Sigmoid colon (tissue), 4 donors: ENCODE measurements at regions not wholly inside any gene's neighbourhood (a gene's known extent, or its start where the extent isn't known, plus 50 kb on each side); places are given as distances from the start of the nearest gene placed in this dataset.

ENCODE experiments used
- EP300 ChIP-seq, 4 donors: sonication (generic); formaldehyde crosslinking; IDR thresholded peaks; one replicate each; pipeline ENCODE4 v1.6.1; 2017; ENCODE audit warnings: antibody characterized with exemption in 4 of 4
- POLR2A ChIP-seq, 2 donors: fragments of 450-650 bp; IDR thresholded peaks; one replicate each; pipeline ENCODE4 v1.6.1; 2016; ENCODE audit warnings: antibody characterized with exemption in 2 of 2, mild to moderate bottlenecking in 2 of 2, moderate library complexity in 2 of 2
- POLR2AphosphoS5 ChIP-seq, 4 donors: sonication (generic); formaldehyde crosslinking; IDR thresholded peaks; one replicate each; pipeline ENCODE4 v1.6.1; 2017; ENCODE audit warnings: antibody characterized with exemption in 4 of 4
- TF ChIP-seq, protein P1 (sequence below), 4 experiments: fragments of 450-650 bp in 3 of 4; fragments of 200-600 bp in 1 of 4; IDR thresholded peaks; one replicate each; pipeline ENCODE4 v1.5.1; 2016 to 2019; ENCODE audit warnings: antibody characterized with exemption in 4 of 4, mild to moderate bottlenecking in 3 of 4, moderate library complexity in 2 of 4

GRCh38 chr4:144304025-144304424 is 163.5 kb upstream of the GYPA start:
- TF ChIP-seq, protein P1, sequence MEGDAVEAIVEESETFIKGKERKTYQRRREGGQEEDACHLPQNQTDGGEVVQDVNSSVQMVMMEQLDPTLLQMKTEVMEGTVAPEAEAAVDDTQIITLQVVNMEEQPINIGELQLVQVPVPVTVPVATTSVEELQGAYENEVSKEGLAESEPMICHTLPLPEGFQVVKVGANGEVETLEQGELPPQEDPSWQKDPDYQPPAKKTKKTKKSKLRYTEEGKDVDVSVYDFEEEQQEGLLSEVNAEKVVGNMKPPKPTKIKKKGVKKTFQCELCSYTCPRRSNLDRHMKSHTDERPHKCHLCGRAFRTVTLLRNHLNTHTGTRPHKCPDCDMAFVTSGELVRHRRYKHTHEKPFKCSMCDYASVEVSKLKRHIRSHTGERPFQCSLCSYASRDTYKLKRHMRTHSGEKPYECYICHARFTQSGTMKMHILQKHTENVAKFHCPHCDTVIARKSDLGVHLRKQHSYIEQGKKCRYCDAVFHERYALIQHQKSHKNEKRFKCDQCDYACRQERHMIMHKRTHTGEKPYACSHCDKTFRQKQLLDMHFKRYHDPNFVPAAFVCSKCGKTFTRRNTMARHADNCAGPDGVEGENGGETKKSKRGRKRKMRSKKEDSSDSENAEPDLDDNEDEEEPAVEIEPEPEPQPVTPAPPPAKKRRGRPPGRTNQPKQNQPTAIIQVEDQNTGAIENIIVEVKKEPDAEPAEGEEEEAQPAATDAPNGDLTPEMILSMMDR (IDR thresholded peaks at IDR 0.05) = no peak
- TF ChIP-seq POLR2AphosphoS5 (IDR thresholded peaks at IDR 0.05) (no peak), POLR2A (IDR thresholded peaks at IDR 0.05) (no peak), EP300 (IDR thresholded peaks at IDR 0.05) (no peak)
